Activated T-cell treated with anti-CD3 and anti-CD28 coated beads, Interleukin-2, amount 50 U/mL, for 24 hours (primary cell): ENCODE measurements at regions not wholly inside any gene's neighbourhood (a gene's known extent, or its start where the extent isn't known, plus 50 kb on each side); places are given as distances from the start of the nearest gene placed in this dataset.

Experiments
- DNase-seq: peaks from one replicate; pipeline ENCODE4 v3.0.0-alpha.2; 2020
- H3K27ac Mint-ChIP-seq: 2 replicates; pipeline ENCODE4 v1.8.0; 2020; ENCODE audit warnings: mild to moderate bottlenecking, mixed read lengths
- H3K27me3 Mint-ChIP-seq: 2 replicates; pipeline ENCODE4 v1.8.0; 2020; ENCODE audit warnings: mixed read lengths
- H3K36me3 Mint-ChIP-seq: 2 replicates; pipeline ENCODE4 v1.8.0; 2020; ENCODE audit warnings: low read depth, mixed read lengths
- H3K4me1 Mint-ChIP-seq: 2 replicates; pipeline ENCODE4 v1.8.0; 2020; ENCODE audit warnings: low read depth, mixed read lengths
- H3K4me3 Mint-ChIP-seq: 2 replicates; pipeline ENCODE4 v1.8.0; 2020; ENCODE audit warnings: mild to moderate bottlenecking, moderate library complexity, mixed read lengths
- H3K9me3 Mint-ChIP-seq: 2 replicates; pipeline ENCODE4 v1.8.0; 2020; ENCODE audit warnings: mixed read lengths

DNA sequence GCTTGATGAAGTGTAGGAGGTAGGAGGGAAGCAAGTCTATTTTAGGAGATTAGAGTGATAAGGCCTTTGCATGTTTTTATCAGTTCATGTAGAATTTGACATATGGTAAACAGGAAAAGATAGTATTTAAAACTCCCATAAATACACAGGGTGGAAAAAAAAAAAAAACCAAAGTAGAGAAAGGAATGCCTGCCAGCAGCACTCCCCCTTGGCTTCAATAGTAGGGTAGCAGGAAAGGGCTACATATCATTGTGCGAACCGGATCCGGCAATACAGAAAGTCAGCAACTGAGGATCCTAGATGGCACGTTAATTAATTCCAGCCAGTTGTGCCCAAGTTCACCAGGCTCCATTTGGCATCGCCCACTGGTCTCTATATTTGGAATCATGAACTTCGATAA, 159.6 kb upstream of the SMIM21 start:
- DNase-seq, result no peak
- Mint-ChIP-seq H3K4me3 (no peak overlapping the region), H3K36me3 (no peaks in the 10 kb centered on the region), H3K27ac (no peak overlapping the region), H3K4me1 (no peaks in the 10 kb centered on the region), H3K27me3 (peaks cover 13% of the 10 kb centered on the region), H3K9me3 (peaks cover 7% of the 10 kb centered on the region)

DNA sequence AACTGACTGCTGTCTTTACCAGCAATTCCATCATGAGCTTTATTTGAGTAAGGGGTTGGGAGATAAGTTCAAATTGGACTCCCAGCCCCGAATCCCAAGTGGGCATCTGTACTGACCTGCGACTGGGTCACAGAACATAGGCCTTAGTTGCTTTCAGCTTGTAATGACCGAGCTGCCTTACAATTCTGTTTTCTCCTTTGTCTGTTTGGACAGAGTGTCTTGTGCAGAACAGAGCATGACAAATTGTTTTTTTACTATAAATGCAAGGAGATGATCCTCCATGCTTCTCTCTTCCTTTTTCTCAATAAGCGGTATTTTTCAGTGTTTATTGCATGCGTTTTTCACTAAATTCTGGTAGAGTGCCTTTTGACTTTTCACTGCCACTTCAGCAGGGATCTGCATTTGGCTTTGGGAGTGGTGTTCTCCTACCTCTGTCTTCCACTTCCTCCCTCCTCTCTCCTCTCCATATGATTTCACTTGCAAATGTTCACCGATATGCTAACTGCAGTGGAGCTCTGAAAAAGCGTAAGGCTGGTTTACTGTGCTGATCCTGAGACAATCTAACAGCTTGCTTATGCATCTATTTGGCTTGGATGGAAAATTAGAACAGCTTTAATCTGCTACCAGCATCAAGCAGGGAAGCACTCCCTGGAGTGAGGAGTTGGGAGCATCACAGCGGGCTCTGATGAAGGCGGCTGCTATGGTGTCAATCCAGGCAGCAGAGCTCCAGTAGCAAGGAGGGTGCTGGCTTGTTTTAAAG, 158.8 kb upstream of the SMIM21 start:
- DNase-seq, result no peak
- Mint-ChIP-seq H3K36me3 (no peaks in the 10 kb centered on the region), H3K4me1 (no peaks in the 10 kb centered on the region), H3K27ac (no peak overlapping the region), H3K4me3 (no peak overlapping the region), H3K27me3 (peaks cover 14% of the 10 kb centered on the region), H3K9me3 (no peaks in the 10 kb centered on the region)

DNA sequence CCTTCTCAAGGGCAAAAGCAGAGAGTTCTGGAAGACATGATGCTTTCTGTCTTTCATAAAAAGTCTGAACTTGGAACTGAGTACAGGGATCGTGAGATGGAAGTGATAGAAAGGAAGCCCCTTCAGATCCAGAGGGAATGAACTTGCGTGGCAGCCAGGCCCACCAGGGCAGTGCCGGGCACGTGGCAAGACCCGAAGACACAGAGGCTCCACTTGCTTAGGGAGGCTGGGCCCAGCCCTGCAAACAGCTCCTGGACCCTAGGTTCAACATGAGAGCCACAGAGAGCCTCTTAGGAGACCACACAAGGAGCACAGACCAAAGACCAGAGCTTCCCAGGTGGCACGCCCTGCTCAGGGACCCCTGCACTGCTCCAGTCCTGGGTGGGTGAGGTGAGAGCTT, 155.4 kb upstream of the SMIM21 start:
- Mint-ChIP-seq H3K4me3 (no peak overlapping the region), H3K4me1 (no peaks in the 10 kb centered on the region), H3K27ac (no peak overlapping the region), H3K9me3 (no peaks in the 10 kb centered on the region), H3K36me3 (no peaks in the 10 kb centered on the region), H3K27me3 (peaks cover 21% of the 10 kb centered on the region)
- DNase-seq, result no peak

DNA sequence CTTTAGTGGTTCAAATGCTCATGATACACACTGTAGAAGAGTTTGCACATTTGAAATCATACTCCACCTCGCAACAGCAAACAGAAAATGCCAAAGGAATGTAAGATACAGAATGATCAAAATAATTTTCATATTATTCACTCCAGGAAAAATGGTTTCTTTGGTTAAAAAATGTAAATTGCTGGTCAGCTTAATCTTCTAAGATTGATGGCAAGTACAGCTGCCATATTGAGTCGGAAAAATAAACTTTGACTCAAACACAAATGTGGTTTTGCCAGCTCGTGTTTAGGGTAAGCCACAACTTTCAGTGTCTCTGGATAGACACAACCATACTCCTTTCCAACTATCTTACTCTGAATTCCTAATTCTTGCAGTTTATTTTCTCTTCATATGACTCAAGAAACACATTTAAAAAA, 154.9 kb upstream of the SMIM21 start:
- Mint-ChIP-seq H3K27me3 (peaks cover 21% of the 10 kb centered on the region), H3K36me3 (no peaks in the 10 kb centered on the region), H3K27ac (no peak overlapping the region)

DNA sequence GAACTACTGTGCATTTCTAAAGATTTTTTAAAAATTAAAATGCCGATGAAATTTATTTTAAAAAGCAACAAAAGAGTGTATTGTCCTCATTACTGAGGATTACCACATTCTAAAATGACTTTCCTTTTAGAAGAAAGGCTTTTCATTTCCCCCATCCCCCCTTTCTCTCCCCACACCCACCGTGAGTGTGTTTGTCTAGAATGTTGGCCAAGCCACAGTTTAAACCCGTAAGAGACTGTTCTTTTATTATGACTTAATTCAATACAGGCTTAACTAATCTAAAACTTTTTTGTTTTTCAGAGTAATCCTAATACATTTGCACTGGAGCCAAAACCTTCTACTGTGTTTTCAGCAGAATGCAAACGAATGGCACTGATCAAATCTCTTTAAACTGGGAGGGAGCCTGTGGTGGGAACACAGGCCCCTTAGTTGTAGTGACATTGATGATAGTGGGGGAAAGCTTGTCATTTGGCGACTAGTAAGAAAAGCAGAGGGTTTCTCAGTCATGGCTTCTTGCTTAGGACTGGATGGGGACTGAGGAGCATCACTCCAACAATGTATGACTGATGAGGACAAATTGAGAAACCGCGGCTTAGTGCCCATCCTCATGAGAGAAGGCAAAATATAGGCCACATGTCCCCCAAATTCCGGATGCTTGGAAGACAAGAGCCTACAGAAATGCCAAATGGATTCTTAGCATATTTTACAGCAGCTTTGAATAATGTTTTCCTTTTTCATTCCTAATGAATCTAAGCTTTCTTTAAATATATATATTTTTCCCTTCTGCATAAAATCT, 154.0 kb upstream of the SMIM21 start:
- no peak overlapping the region for H3K4me3 Mint-ChIP-seq
- no peak for DNase-seq
- H3K27ac Mint-ChIP-seq, result no peak overlapping the region

More for the DNA sequence above, 154.9 kb upstream of the SMIM21 start:
- no peak overlapping the region for H3K4me3 Mint-ChIP-seq
- no peaks in the 10 kb centered on the region for H3K9me3 Mint-ChIP-seq
- no peaks in the 10 kb centered on the region for H3K4me1 Mint-ChIP-seq
- no peak for DNase-seq

DNA sequence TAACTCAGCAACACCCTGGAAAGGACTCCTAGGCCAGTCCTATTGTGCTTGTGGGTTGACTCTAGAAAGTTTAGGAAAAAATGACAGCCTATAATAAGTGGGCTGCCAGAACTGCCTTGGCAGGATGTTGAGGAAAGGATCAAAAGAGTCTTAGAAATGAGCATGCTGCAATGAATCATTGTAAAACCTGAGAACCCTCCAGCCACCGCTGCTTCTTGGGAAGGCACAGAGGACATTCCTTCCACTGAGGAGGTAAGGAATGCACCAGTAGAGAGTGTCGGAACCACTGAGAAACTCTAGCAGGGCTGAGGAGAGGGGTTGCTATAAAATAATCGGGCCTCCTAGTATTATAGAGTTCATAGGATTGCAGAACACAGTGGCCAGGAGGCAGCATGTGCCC, 146.7 kb upstream of the SMIM21 start:
- Mint-ChIP-seq H3K4me3 (no peak overlapping the region), H3K36me3 (no peaks in the 10 kb centered on the region), H3K4me1 (no peaks in the 10 kb centered on the region), H3K27ac (no peak overlapping the region), H3K9me3 (no peaks in the 10 kb centered on the region), H3K27me3 (peaks cover 7% of the 10 kb centered on the region)
- no peak for DNase-seq

More for the DNA sequence above, 154.0 kb upstream of the SMIM21 start:
- Mint-ChIP-seq H3K9me3 (no peaks in the 10 kb centered on the region), H3K4me1 (no peaks in the 10 kb centered on the region), H3K36me3 (no peaks in the 10 kb centered on the region), H3K27me3 (peaks cover 21% of the 10 kb centered on the region)

DNA sequence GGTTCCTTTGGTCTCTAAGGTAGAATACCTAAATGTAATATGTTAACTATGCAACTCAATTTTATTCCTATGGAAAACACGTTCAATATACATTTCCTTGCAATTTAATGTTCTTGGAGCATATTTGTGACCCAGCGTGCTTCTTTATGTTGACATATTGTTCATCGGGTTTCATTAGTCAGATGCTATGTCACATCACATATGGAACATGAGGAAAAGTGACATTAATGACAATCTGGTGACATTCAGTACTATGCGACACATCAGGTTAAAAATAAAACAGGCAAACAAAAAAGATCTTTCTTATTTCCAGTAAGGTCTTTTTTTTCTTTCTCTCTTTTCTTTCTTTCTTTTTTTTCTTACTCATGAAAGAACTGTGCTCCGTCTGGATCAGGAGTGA, 135.6 kb upstream of the SMIM21 start:
- Mint-ChIP-seq H3K27ac (no peak overlapping the region), H3K36me3 (no peaks in the 10 kb centered on the region), H3K27me3 (peaks cover 16% of the 10 kb centered on the region), H3K9me3 (no peaks in the 10 kb centered on the region), H3K4me1 (no peaks in the 10 kb centered on the region), H3K4me3 (no peak overlapping the region)
- no peak for DNase-seq

DNA sequence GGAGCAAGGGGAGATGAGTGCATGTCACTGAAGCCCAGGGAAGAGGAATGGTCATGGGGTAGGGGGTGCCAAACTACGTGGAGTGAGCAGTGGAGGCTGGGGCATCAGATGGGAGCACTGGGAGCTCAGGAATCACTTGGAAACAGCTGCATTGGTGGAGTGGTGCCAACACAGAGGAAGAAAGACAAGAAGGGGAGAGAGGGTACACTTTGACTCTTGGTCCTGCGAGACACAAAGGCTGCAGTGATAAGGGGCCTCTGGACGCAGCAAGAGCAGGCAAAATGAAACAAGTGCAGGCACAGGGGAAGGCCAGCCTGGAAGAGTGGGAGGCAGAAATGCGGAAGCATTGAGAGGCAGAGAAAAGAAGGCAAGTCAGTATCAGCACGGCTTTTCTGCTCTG, 134.7 kb upstream of the SMIM21 start:
- no peak for DNase-seq
- no peak overlapping the region for H3K27ac Mint-ChIP-seq
- no peak overlapping the region for H3K4me3 Mint-ChIP-seq
- no peaks in the 10 kb centered on the region for H3K4me1 Mint-ChIP-seq
- no peaks in the 10 kb centered on the region for H3K9me3 Mint-ChIP-seq
- no peaks in the 10 kb centered on the region for H3K36me3 Mint-ChIP-seq
- peaks cover 16% of the 10 kb centered on the region for H3K27me3 Mint-ChIP-seq

DNA sequence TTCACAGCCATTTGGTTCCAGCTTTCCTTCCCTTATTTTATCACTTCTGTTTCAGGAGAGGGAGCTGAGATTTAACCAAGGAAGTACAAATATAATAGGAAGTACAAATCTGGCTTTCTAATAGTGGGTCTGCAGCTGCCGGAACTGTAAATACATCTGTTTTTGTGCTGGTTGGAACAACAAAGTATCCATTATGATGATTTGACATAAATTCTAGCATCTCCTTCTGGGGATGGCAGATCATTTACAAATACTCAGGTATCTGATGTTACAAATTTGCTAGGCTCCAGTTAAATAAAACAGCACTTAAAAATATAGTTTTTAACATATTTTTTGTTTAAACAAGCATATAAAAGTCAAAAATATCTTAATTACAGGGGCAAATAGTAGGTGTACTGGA, 131.3 kb upstream of the SMIM21 start:
- no peaks in the 10 kb centered on the region for H3K9me3 Mint-ChIP-seq
- no peak for DNase-seq
- no peak overlapping the region for H3K4me3 Mint-ChIP-seq
- no peaks in the 10 kb centered on the region for H3K36me3 Mint-ChIP-seq
- no peak overlapping the region for H3K27ac Mint-ChIP-seq
- H3K4me1 Mint-ChIP-seq, result no peaks in the 10 kb centered on the region
- H3K27me3 Mint-ChIP-seq, result peaks cover 5% of the 10 kb centered on the region

DNA sequence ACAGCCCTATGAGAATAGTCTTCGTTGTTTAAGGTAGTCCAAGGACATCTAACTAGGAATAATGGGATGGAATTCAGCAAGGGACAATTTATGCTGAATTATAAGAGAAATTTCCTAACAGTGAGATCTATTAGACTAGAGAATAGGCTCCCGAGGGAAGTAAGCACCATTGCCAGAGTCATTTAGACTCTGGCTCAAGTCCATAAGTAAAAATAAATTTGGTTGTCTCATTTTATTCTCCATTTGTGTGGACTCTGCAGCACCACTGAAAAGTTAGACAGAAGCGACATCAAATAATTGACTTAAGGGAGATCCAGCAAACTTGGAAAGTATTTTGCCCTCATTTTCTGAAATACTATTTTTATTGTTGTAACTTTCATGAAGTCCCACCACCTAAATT, 129.3 kb upstream of the SMIM21 start:
- Mint-ChIP-seq H3K27me3 (peaks cover 10% of the 10 kb centered on the region), H3K27ac (no peak overlapping the region), H3K36me3 (no peaks in the 10 kb centered on the region), H3K4me1 (no peaks in the 10 kb centered on the region), H3K4me3 (no peak overlapping the region), H3K9me3 (no peaks in the 10 kb centered on the region)
- no peak for DNase-seq

DNA sequence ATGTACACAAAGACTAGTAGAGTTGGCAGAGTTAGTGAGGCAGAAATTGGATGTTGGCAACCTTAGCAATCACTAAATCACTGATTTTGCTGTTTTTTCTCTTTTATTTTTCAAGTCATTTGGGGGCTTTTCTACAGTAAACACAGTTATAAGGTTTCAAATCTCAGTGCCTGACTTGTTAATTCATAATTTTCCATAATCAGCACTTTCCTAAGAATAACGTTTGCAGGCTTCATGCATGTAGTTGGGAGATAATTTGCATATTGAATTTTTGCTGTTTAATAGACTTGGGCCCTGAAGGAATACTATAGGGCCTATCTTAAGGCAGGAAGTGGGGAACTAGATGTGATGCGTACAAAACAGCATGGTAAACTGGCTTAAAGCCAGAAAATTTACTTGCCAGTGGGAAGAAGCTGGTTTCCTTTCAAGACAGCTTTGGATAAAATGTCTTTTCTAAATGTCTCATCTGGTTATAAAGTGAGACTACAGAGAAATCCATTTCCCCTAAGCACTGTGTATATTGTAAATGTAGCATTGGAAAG, 127.2 kb upstream of the SMIM21 start:
- H3K27me3 Mint-ChIP-seq, result peaks cover 28% of the 10 kb centered on the region
- no peak for DNase-seq
- H3K27ac Mint-ChIP-seq, result no peak overlapping the region
- no peaks in the 10 kb centered on the region for H3K9me3 Mint-ChIP-seq
- H3K4me3 Mint-ChIP-seq, result no peak overlapping the region
- no peaks in the 10 kb centered on the region for H3K36me3 Mint-ChIP-seq
- H3K4me1 Mint-ChIP-seq, result no peaks in the 10 kb centered on the region

DNA sequence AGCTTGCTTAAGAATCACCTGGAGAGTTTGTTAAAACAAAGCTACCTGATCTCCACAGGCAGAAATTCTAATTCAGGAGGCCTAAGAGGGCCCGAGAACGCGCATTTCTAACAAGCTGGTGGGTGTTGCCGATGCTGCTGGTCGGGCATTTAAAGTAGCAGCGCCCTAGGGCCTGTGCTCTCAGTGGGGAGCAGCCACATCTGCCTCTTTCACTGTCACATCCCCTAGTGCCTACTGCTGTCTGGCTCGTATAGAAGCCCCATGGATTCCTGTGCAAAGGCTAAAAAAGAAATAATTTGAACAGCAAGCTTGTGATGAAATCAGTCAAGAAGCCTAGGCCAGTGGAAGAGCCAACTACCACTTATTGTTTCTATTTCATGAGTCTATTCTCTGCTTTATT, 126.7 kb upstream of the SMIM21 start:
- H3K9me3 Mint-ChIP-seq, result no peaks in the 10 kb centered on the region
- H3K27ac Mint-ChIP-seq, result no peak overlapping the region
- H3K4me1 Mint-ChIP-seq, result no peaks in the 10 kb centered on the region
- DNase-seq, result no peak
- H3K27me3 Mint-ChIP-seq, result peaks cover 30% of the 10 kb centered on the region
- no peak overlapping the region for H3K4me3 Mint-ChIP-seq
- no peaks in the 10 kb centered on the region for H3K36me3 Mint-ChIP-seq

DNA sequence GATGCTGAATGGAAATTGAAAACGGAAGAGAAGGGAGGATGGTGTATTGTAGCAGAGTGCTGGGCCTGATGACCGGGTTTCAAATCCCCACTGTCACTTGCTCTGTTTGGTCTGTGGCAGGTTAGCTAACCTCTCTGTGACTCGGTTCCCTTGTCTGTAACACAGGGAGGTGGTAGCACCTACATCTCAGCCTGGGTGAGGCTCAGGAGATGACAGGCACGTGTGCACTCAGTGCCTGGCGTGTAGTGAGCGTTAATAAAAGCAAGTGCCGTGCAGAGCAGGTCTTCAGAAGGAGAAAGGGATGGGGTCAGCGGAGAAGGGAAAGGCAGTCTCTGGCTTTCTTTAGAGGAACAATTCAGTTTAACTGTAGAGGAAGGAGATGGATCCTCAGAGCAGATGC, 125.5 kb upstream of the SMIM21 start:
- Mint-ChIP-seq H3K4me3 (no peak overlapping the region), H3K27ac (no peak overlapping the region), H3K36me3 (no peaks in the 10 kb centered on the region), H3K4me1 (no peaks in the 10 kb centered on the region), H3K27me3 (peaks cover 37% of the 10 kb centered on the region), H3K9me3 (no peaks in the 10 kb centered on the region)
- DNase-seq, result no peak

DNA sequence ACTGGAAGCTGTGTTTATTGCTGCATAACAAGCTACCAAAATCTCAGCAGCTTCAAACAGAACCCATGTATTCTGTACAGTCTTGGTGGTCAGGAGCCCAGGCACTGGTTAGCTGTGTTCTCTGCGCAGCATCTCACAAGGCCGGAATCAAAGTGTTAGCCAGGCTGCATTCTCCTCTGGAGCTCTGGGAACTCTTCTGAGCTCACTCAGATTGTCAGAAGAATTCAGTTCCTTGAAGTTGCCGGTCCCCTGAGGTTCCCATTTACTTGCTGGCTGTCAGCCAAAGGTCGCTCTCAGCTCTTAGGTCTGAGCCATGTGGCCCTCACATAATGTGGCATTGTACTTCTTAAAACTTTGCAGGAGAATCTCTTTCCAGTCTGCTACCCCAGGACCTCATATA, 123.6 kb upstream of the SMIM21 start:
- Mint-ChIP-seq H3K36me3 (no peaks in the 10 kb centered on the region), H3K4me3 (no peak overlapping the region), H3K9me3 (no peaks in the 10 kb centered on the region), H3K27ac (no peak overlapping the region), H3K27me3 (peaks cover 44% of the 10 kb centered on the region), H3K4me1 (no peaks in the 10 kb centered on the region)
- no peak for DNase-seq

DNA sequence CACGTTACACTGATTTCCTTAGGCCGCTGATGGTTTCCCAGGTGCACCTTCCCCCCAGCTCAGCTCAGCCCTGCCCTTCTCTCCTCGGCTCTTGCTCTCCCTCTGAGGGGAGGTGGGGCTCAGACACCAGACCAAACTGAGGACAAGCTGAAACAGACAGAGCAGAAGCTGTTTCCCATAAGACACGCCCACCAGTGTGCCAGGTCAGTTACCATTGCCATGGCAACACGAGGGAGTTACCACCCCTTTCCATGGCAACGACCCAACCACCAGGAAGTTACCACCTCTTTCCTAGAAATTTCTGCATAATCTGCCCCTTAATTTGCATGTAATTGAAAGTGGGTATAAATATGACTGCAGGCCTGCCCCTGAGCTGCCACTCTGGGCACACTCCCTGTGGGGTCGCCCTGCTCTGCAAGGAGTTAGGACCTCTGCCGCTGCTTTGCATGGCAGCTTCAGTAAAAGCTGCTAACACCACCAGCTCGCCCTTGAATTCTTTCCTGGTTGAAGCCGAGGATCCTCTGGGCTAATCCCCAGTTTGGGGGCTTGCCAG, 120.9 kb upstream of the SMIM21 start:
- no peak for DNase-seq
- Mint-ChIP-seq H3K36me3 (no peaks in the 10 kb centered on the region), H3K27ac (no peak overlapping the region), H3K4me3 (no peak overlapping the region), H3K4me1 (peaks cover 3% of the 10 kb centered on the region), H3K27me3 (peaks cover 47% of the 10 kb centered on the region), H3K9me3 (no peaks in the 10 kb centered on the region)
